Gastrocnemius medialis (tissue), 4 donors: ENCODE measurements at regions not wholly inside any gene's neighbourhood (a gene's known extent, or its start where the extent isn't known, plus 50 kb on each side); places are given as distances from the start of the nearest gene placed in this dataset.

ENCODE experiments used
- ATAC-seq, 2 donors: fragments of 150-250 bp; one replicate each; pipeline ENCODE4 v1.9.1; 2016
- DNase-seq, 2 donors: peaks; one replicate each; pipeline ENCODE4 v3.0.0-alpha.2; 2019
- H3K27ac ChIP-seq, 4 donors: fragments of 200-600 bp; sonication (generic); 1 replicate in 1 of 4; 2 replicates in 3 of 4; pipeline ENCODE4 v1.5.1; 2016 to 2018; ENCODE audit warnings: mild to moderate bottlenecking in 2 of 4, moderate library complexity in 1 of 4
- H3K27me3 ChIP-seq, 3 donors: fragments of 200-600 bp; sonication (generic) in 2 of 3; 1 replicate in 1 of 3; 2 replicates in 2 of 3; pipeline versions ENCODE4 v1.5.1 to v1.6.0; 2016 to 2019; ENCODE audit warnings: mild to moderate bottlenecking in 1 of 3, moderate library complexity in 1 of 3
- H3K36me3 ChIP-seq, 2 donors: fragments of 200-600 bp; sonication (generic) in 1 of 2; one replicate each; pipeline ENCODE4 v1.5.1; 2017 to 2018
- H3K4me1 ChIP-seq, 2 donors: fragments of 200-600 bp; sonication (generic) in 1 of 2; one replicate each; pipeline ENCODE4 v1.5.1; 2016 to 2017; ENCODE audit warnings: mild to moderate bottlenecking in 2 of 2
- H3K4me3 ChIP-seq, 4 donors: fragments of 200-600 bp; sonication (generic) in 3 of 4; 1 replicate in 1 of 4; 2 replicates in 3 of 4; pipeline ENCODE4 v1.5.1; 2016 to 2019; ENCODE audit warnings: mild to moderate bottlenecking in 2 of 4
- H3K9me3 ChIP-seq, 3 donors: fragments of 200-600 bp; sonication (generic) in 2 of 3; 1 replicate in 1 of 3; 2 replicates in 2 of 3; pipeline ENCODE4 v1.5.1; 2016 to 2019
- CTCF ChIP-seq, 5 experiments: fragments of 450-650 bp in 3 of 5; fragments of 200-600 bp in 2 of 5; sonication (generic) in 2 of 5; IDR thresholded peaks in 4 of 5; conservative IDR thresholded peaks in 1 of 5; 1 replicate in 4 of 5; 2 replicates in 1 of 5; pipeline ENCODE4 v1.5.1; 2016 to 2019; ENCODE audit warnings: antibody characterized with exemption in 5 of 5, mild to moderate bottlenecking in 3 of 5, moderate library complexity in 3 of 5
- POLR2A ChIP-seq, 2 donors: fragments of 450-650 bp; IDR thresholded peaks; one replicate each; pipeline ENCODE4 v1.6.1; 2017; ENCODE audit warnings: antibody characterized with exemption in 2 of 2, mild to moderate bottlenecking in 2 of 2, moderate library complexity in 2 of 2
- in situ Hi-C, 4 donors: fragments of 200-750 bp; cut with MboI; loops; one replicate each; pipeline versions ENCODE4 v1.15.0 to v1.8.0; 2017; ENCODE audit warnings: low sequenced_read_pairs in 4 of 4
- intact Hi-C: fragments of 100-400 bp; cut with DNase I; formaldehyde crosslinking; loops from one replicate; pipeline ENCODE4 v1.15.1; 2023; ENCODE audit warnings: low total_unique reads

DNA sequence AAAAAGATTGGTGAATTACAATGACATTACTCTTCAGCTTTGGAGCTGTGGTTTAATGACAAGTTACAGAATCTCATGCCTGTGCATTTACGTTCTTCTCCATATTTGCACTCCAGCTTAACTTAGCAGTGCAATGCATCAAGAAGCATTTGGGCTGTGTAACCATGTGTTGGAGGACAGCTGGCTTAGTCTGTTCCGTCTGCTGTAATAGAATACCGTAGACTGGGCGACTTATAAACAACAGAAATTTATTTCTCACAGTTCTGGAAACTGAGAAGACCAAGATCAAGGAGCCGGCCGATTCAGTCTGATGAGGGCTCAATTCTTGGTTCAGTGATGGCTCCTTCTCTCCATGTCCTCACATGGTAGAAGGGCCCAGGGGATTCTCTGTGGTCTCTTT lies 943.5 kb downstream of the BCL11B start:
- TF ChIP-seq POLR2A (IDR thresholded peaks at IDR 0.05) (no peak), CTCF (IDR thresholded peaks at IDR 0.05 in 4 of 5, conservative IDR thresholded peaks at IDR 0.05 in 1 of 5) (no peak)
- intact Hi-C loops (no loop called here), in situ Hi-C loops (no loop called here)
- no peak for ATAC-seq
- H3K27me3 ChIP-seq, result no peaks in the 10 kb centered on the region
- H3K4me3 ChIP-seq, result no peak overlapping the region
- no peak for DNase-seq
- H3K27ac ChIP-seq, result no peak overlapping the region
- no peaks in the 10 kb centered on the region for H3K36me3 ChIP-seq
- no peaks in the 10 kb centered on the region for H3K4me1 ChIP-seq
- H3K9me3 ChIP-seq, result no peaks in the 10 kb centered on the region

- DNase-seq, result no peak
- Histone ChIP-seq H3K27ac (no peak overlapping the region), H3K27me3 (no peaks in the 10 kb centered on the region), H3K36me3 (no peaks in the 10 kb centered on the region), H3K4me1 (no peaks in the 10 kb centered on the region), H3K9me3 (no peaks in the 10 kb centered on the region), H3K4me3 (no peak overlapping the region)
- intact Hi-C loops, result no loop called here
- no peak for ATAC-seq
- in situ Hi-C loops, result no loop called here
- TF ChIP-seq POLR2A (IDR thresholded peaks at IDR 0.05), result no peak
- no peak for TF ChIP-seq CTCF (IDR thresholded peaks at IDR 0.05 in 4 of 5, conservative IDR thresholded peaks at IDR 0.05 in 1 of 5)
Measured at GRCh38 chr14:98334186-98334585, 937.8 kb downstream of the BCL11B start.

GRCh38 chr14:98341211-98341610 lies 930.8 kb downstream of the BCL11B start:
- no peaks in the 10 kb centered on the region for H3K4me1 ChIP-seq
- intact Hi-C loops, result no loop called here
- H3K9me3 ChIP-seq, result no peaks in the 10 kb centered on the region
- no peak overlapping the region for H3K4me3 ChIP-seq
- H3K27ac ChIP-seq, result no peak overlapping the region
- in situ Hi-C loops, result no loop called here
- H3K27me3 ChIP-seq, result no peaks in the 10 kb centered on the region
- ATAC-seq (no peak), DNase-seq (no peak)
- TF ChIP-seq CTCF (IDR thresholded peaks at IDR 0.05 in 4 of 5, conservative IDR thresholded peaks at IDR 0.05 in 1 of 5) (no peak), POLR2A (IDR thresholded peaks at IDR 0.05) (no peak)
- H3K36me3 ChIP-seq, result no peaks in the 10 kb centered on the region

- Histone ChIP-seq H3K4me1 (no peaks in the 10 kb centered on the region), H3K9me3 (no peaks in the 10 kb centered on the region), H3K36me3 (no peaks in the 10 kb centered on the region), H3K4me3 (no peak overlapping the region), H3K27me3 (no peaks in the 10 kb centered on the region), H3K27ac (no peak overlapping the region)
- intact Hi-C loops (no loop called here), in situ Hi-C loops (no loop called here)
- no peak for ATAC-seq
- TF ChIP-seq POLR2A (IDR thresholded peaks at IDR 0.05) (no peak), CTCF (IDR thresholded peaks at IDR 0.05 in 4 of 5, conservative IDR thresholded peaks at IDR 0.05 in 1 of 5) (no peak)
- no peak for DNase-seq
Measured at GRCh38 chr14:98345161-98345560, 926.8 kb downstream of the BCL11B start.

DNA sequence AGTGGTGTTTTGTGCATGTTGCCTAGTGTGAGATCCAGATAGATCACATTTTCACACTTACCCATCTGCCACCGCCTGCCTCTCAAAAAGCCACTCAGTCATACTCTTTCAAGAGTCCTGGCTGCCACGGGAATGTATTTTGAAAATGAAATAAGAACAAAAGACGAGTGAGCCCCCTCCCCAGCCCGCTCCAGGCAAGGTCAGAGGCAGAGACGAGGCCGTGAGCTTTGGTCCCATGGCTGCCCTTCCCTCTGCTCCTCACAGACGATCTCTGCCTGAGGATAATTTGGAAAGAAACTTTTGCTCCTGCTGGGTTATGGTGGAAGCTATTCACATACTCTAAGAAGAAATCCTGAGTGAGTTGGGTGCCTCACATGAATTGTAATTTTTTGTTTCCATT lies 924.3 kb downstream of the BCL11B start:
- intact Hi-C loops, result no loop called here
- no peaks in the 10 kb centered on the region for H3K4me1 ChIP-seq
- in situ Hi-C loops, result no loop called here
- no peak for ATAC-seq
- H3K27me3 ChIP-seq, result no peaks in the 10 kb centered on the region
- no peak overlapping the region for H3K27ac ChIP-seq
- no peak overlapping the region for H3K4me3 ChIP-seq
- no peak for TF ChIP-seq CTCF (IDR thresholded peaks at IDR 0.05 in 4 of 5, conservative IDR thresholded peaks at IDR 0.05 in 1 of 5)
- no peak for TF ChIP-seq POLR2A (IDR thresholded peaks at IDR 0.05)
- H3K36me3 ChIP-seq, result no peaks in the 10 kb centered on the region
- no peaks in the 10 kb centered on the region for H3K9me3 ChIP-seq
- DNase-seq, result no peak
